Mesodermal cell (in vitro differentiated cells): ENCODE measurements at regions not wholly inside any gene's neighbourhood (a gene's known extent, or its start where the extent isn't known, plus 50 kb on each side); places are given as distances from the start of the nearest gene placed in this dataset.
A peak's percentile ranks its signal among the peaks of the same experiment; 100 is the strongest.
"Not testable (repeated sequence)": the region's sequence is repeated elsewhere in the genome, so short reads cannot be mapped to it uniquely, and the experiment has no call there.

Experiments used
- H3K27ac ChIP-seq: 2 replicates; pipeline ENCODE4 v1.7.0; 2013; ENCODE audit warnings: mild to moderate bottlenecking, low read depth, low read length, moderate library complexity; ENCODE audit not compliant: severe bottlenecking
- H3K36me3 ChIP-seq: 2 replicates; pipeline ENCODE4 v1.7.1; 2013; ENCODE audit warnings: mild to moderate bottlenecking, low read length, moderate library complexity; ENCODE audit not compliant: control insufficient read depth, insufficient read depth
- H3K4me1 ChIP-seq: one replicate; pipeline ENCODE4 v1.7.1; 2013; ENCODE audit warnings: mild to moderate bottlenecking, low read length; ENCODE audit not compliant: insufficient read depth, control insufficient read depth, poor library complexity, severe bottlenecking
- H3K4me3 ChIP-seq: 2 replicates; pipeline ENCODE4 v1.7.0; 2013; ENCODE audit warnings: low read length, control low read depth, mild to moderate bottlenecking; ENCODE audit not compliant: insufficient read depth, poor library complexity, severe bottlenecking; ENCODE audit errors: extremely low read depth
- H3K9me3 ChIP-seq: 2 replicates; pipeline ENCODE4 v1.7.1; 2013; ENCODE audit warnings: mild to moderate bottlenecking, low read length, moderate library complexity; ENCODE audit not compliant: control insufficient read depth
- WGBS, 2 experiments: methylation state at CpG; one replicate each; pipeline ENCODE4 v1.1.5; 2013; ENCODE audit warnings: missing lambda C conversion rate in 2 of 2; ENCODE audit not compliant: insufficient coverage in 2 of 2; 5-methylcytosine and 5-hydroxymethylcytosine counted together

DNA sequence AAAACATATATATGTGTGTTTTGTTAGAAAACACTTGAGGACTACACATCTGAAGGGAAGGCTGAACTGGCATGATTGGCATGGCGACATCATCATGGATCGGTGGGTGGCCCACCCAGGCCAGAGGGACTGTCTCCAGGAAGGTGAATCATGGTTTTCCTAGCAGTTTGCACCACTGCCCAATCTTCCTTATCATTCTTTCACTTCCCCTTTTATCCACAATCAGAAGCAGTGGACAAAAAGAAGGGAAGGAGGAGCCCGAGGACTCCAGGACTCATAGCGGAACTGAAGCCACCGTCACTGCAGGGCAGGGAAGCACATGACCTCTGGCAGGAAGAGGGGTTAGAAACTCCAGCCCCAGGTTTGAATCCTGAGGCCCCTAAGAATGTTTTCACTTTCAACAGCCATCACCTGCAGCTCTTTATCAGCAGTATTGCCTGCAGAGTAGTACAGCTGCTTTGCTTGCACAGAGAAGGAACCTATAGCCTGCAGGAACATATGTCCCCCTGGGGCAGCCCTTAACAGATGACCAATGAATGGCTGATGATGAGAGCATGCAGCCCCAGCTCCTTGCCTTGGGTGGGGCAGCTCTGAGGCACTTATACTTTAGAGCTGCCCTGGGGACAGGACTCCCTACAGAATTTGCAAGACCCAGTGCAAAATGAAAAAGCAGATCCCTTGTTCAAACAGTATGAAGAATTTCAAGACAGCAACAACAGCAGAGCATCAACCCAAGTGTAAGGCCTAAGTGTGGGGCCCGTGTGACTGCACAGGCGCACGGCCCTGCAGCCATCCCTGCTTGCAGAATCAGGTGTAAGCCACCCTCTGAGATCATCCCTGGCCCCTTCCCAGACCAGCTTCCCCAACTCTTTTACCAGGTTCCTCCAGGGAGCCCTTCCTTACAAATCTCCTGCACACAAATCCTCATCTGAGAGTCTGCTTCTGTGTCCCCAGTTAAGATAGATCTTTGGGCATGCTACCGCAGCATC lies 241.8 kb upstream of the IRF2BP2 start:
- no peak overlapping the region for H3K4me3 ChIP-seq
- H3K27ac ChIP-seq: peak overlapping the region; percentile 16
- 83 to 91% methylated on average over 4 to 6 of the region's 9 CpGs for WGBS, 2 experiments
- no peaks in the 10 kb centered on the region for H3K36me3 ChIP-seq
- H3K4me1 ChIP-seq: peaks cover 33% of the 10 kb centered on the region
- H3K9me3 ChIP-seq: no peaks in the 10 kb centered on the region

DNA sequence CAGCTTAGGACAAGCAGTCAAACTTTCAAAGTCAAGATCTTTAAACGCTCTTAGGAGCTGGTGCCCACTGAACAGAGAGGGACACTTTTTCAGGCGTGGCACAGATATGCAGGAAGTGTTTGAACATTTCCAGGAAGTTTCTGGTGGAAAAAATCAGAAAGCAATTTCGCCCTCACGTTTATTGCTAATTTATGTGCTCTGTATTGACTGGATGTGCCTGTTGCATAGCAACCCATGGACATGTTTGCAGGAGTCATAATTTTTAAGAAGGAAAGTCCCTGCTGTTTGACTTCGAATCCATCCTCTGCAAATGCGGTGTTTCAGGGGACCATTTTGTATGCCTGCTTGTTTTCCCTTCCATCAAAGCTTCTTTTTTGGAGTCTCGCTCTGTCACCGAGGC lies 239.9 kb upstream of the IRF2BP2 start:
- Histone ChIP-seq H3K4me1 (peaks cover 29% of the 10 kb centered on the region), H3K36me3 (no peaks in the 10 kb centered on the region), H3K9me3 (no peaks in the 10 kb centered on the region), H3K4me3 (no peak overlapping the region), H3K27ac (no peak overlapping the region)
- 91 to 97% methylated on average over 8 of the region's 8 CpGs for WGBS, 2 experiments

DNA sequence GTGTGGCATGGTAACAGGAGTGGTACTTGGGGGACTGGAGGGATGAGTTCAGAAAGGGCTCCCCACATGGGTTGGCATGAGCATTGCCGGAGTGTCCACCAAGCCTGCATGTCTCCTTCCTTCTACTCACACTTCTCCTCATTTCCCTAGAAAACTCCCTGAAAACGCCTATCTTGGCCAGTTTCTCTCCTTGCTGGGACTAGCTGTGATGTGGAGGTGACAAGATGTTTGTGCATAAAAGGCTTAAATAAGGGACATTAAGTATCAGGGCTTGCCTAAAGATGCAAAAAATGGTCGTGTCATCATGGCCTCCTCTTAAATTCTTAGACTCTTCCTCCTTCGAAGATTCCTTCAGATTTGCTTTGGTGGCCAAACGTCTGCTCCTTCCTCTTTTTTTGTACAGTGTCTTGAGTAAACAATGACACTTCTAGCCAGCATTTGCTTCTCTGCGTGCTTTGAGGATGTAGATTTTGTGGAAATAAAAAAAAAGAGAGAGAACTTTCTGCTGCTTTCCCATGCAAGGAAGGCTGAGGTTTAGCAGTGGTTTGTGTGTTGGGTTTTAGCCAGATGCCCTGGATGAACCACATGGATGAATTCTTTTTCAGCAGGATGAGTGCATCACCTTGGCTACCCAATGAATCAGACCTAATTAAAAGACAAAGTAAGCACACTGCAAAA lies 239.1 kb upstream of the IRF2BP2 start:
- Histone ChIP-seq H3K9me3 (no peaks in the 10 kb centered on the region), H3K36me3 (no peaks in the 10 kb centered on the region), H3K27ac (no peak overlapping the region), H3K4me1 (peaks cover 34% of the 10 kb centered on the region), H3K4me3 (no peak overlapping the region)
- 97 to 100% methylated on average over 2 to 3 of the region's 6 CpGs for WGBS, 2 experiments

DNA sequence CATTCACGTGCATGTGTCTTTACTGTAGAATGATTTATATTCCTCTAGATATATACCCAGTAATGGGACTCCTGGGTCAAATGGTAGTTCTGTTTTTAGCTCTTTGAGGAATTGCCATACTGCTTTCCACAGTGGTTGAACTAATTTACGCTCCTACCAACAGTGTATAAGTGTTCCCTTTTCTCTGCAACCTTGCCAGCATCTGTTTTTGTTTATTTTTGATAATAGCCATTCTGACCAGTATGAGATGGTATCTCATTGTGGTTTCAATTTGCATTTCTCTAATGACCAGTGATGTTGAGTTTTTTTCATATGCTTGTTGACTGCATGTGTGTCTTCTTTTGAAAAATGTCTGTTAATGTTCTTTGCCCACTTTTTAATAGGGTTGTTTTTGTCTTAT lies 236.8 kb upstream of the IRF2BP2 start:
- WGBS, 2 experiments: no CpG with 5 or more reads among the region's 2 CpGs
- H3K4me1 ChIP-seq: peaks cover 26% of the 10 kb centered on the region
- not testable (repeated sequence) for H3K4me3 ChIP-seq, H3K36me3 ChIP-seq, H3K27ac ChIP-seq, H3K9me3 ChIP-seq

DNA sequence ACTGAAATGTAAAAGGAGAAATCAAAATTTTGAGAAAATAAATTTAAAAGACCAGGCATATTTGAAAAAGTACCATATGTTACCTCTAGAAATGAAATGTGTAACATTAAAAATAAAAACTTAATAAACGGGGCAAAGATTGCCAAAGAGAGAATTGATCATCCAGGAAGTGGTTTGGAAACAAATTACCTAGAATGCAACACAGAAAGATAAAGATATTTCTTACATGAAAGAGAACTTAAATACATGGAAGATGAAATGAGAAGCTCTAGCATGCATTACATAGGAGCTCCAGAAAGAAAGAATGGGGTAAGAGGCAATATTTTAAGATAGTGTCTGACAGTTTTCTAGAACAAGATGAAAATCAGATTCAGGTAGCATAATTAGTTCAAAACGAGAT lies 235.9 kb upstream of the IRF2BP2 start:
- Histone ChIP-seq H3K4me1 (peaks cover 20% of the 10 kb centered on the region), H3K9me3 (no peaks in the 10 kb centered on the region), H3K27ac (no peak overlapping the region), H3K36me3 (no peaks in the 10 kb centered on the region), H3K4me3 (no peak overlapping the region)
- 100% methylated on average over 1 of the region's 2 CpGs; no CpG with 5 or more reads in 1 of the 2 experiments for WGBS, 2 experiments

DNA sequence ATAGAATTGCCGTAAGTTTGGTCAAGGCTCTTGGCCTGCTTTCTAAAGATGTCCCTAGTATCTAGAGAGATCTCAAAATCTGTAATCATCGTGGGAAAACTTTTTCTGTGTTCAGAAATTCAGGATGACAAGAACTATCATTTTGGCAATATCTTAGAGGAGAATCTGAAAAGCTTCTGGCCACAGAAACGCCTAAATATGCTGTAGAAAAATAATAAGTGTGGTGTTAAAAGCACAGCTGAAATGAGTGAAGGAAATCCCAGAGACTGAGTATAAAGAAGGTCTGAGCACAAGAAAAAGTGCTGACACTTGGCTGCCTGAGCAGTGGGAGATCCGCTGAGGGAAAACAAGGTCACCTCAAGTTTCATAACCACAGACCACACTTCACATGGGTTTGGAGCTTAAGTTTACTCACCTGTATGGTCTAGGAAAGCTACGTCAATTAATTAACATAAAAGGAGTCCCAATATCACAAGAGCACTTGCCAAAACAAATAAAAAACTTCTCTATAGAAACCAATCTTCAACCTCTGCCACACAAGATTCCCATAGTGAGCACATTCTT lies 235.2 kb upstream of the IRF2BP2 start:
- Histone ChIP-seq H3K4me3 (no peak overlapping the region), H3K9me3 (no peaks in the 10 kb centered on the region), H3K36me3 (no peaks in the 10 kb centered on the region), H3K4me1 (peaks cover 16% of the 10 kb centered on the region), H3K27ac (peak overlapping the region; percentile 6)
- WGBS, 2 experiments: 92 to 97% methylated on average over 3 to 4 of the region's 5 CpGs

DNA sequence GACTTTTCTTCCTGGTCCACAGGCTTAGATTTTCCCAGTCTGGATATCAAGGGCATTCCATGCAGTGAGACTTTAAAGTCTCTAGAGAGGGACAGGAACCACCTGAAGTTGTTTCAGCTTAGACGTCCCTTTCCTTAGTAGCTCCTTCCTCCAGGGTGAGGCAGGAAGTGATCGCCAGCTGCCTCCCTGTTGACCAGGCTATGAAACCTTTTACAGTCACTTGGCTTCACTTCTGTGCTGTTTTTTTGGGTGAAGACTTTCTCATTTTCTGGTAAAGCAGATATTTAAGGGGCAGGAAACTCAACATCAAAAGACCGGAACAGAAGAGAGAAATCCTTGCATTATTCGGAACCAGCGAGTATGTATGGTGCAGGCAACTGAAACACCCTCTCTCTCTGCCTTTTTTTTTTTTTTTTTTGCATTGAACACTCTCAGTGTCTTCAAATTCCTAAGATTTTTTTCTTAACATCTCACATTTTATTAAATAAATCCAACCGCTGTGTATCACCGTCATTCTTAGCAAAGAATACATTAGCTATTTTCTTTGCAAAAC lies 234.6 kb upstream of the IRF2BP2 start:
- WGBS, 2 experiments: 93 to 94% methylated on average over 3 to 6 of the region's 7 CpGs
- Histone ChIP-seq H3K27ac (no peak overlapping the region), H3K4me3 (no peak overlapping the region), H3K4me1 (peaks cover 15% of the 10 kb centered on the region), H3K9me3 (no peaks in the 10 kb centered on the region), H3K36me3 (no peaks in the 10 kb centered on the region)

DNA sequence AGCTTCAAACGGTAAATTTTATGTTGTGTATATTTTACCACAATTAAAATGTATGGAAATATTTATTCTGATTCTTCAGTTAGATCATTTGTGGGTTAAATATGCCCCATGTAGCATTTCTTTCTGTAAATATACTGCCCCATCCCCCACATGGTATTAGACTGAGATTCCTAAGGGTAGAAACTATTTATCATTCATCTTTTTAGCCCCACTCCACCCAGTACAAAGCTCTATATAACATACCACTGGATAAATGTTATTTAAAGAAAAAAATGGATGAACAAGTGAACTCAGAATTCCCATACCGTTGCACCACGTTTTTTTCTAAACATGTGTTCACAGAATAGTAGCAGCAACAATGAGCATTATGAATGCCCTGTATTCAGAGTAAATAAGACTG lies 234.0 kb upstream of the IRF2BP2 start:
- WGBS, 2 experiments: no CpG with 5 or more reads among the region's 3 CpGs
- Histone ChIP-seq H3K4me1 (peaks cover 9% of the 10 kb centered on the region), H3K36me3 (no peaks in the 10 kb centered on the region), H3K4me3 (no peak overlapping the region), H3K9me3 (no peaks in the 10 kb centered on the region), H3K27ac (no peak overlapping the region)

DNA sequence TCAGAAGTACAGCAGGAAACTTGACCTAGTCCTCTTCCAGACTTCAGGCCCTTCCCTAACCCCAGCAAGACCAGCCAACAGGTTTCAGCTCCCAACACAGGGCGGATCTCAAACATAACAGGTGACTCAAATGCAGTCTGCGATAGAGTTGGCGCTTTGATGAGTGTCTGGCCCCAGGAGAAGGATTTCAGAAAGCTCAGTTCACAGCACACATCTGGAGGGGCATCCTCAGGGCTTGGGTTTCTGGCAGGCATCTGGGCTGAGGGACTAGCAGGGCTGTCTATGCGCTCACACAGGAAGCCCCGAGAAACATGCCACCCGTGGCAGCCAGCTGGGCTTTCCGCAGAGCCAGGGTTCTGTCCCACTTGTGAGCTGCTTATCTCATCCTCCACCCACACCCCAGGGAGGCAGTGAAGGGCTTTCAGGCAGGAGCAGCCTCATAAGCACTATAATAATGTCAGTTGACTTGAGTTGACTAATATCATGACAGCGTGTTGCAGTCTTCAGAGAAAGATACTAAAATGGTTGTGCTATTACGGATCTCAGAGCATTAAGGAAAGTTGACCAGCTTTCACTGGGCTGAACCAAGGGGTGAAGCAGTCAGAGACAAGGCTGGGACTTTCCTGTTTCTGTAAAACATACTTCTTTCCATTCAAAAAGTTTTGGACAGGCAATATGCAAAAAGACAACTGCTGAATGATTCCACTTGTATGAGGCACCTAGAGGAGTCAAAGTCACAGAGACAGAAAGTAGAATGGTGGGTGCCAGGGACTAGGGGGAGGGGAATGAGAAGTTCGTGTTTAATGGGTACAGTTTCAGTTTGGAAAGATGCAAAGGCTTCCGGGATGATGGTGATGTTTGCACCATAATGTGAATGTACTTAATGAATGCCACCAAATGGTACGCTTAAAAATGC lies 233.0 kb upstream of the IRF2BP2 start:
- H3K27ac ChIP-seq: no peak overlapping the region
- no peaks in the 10 kb centered on the region for H3K9me3 ChIP-seq
- H3K36me3 ChIP-seq: no peaks in the 10 kb centered on the region
- WGBS, 2 experiments: 92 to 95% methylated on average over 7 to 11 of the region's 12 CpGs
- peaks cover 10% of the 10 kb centered on the region for H3K4me1 ChIP-seq
- H3K4me3 ChIP-seq: no peak overlapping the region

DNA sequence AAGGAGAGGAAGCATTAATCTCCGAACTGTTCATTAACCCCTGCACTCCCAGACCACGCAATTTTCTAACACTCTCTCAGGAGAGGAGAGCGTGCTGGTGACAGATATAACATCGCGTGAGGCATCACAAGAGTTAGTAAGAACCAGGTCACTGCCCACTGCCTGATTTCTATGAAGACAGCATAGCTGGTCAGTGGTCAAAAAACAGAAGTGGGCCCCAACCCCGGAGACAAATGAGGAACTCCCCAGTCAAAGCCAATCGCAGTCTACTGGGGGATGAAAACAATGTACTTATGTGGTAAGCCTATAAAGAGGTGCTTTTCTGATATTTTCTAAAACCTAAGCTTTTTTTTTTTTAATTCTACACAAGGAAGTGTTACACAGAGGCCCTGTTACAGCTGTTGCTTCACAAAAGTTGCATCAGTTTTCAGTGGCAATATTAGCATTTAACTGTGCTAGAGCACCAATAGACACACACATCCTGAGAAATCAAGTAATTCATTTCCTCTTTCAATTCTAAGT lies 231.8 kb upstream of the IRF2BP2 start:
- H3K36me3 ChIP-seq: no peaks in the 10 kb centered on the region
- peaks cover 10% of the 10 kb centered on the region for H3K4me1 ChIP-seq
- H3K27ac ChIP-seq: no peak overlapping the region
- WGBS, 2 experiments: 93 to 98% methylated on average over 5 to 7 of the region's 7 CpGs
- no peaks in the 10 kb centered on the region for H3K9me3 ChIP-seq
- no peak overlapping the region for H3K4me3 ChIP-seq
